Sigmoid colon (tissue), 6 donors: ENCODE measurements at regions not wholly inside any gene's neighbourhood (a gene's known extent, or its start where the extent isn't known, plus 50 kb on each side); places are given as distances from the start of the nearest gene placed in this dataset.

Experiments
- DNase-seq: peaks from one replicate; pipeline ENCODE4 v3.0.0-alpha.2; 2019
- H3K27ac ChIP-seq, 4 donors: fragments of 200-600 bp; sonication (generic); one replicate each; pipeline ENCODE4 v1.5.1; 2016 to 2019; ENCODE audit warnings: mild to moderate bottlenecking in 1 of 4
- H3K27me3 ChIP-seq, 3 donors: fragments of 200-600 bp; sonication (generic); one replicate each; pipeline ENCODE4 v1.5.1; 2019; ENCODE audit warnings: mild to moderate bottlenecking in 1 of 3
- H3K36me3 ChIP-seq, 4 donors: fragments of 200-600 bp; sonication (generic); one replicate each; pipeline ENCODE4 v1.5.1; 2016 to 2019
- H3K4me1 ChIP-seq, 4 donors: fragments of 200-600 bp; sonication (generic); one replicate each; pipeline ENCODE4 v1.5.1; 2017 to 2019
- H3K4me3 ChIP-seq, 4 donors: fragments of 200-600 bp; sonication (generic); one replicate each; pipeline ENCODE4 v1.5.1; 2017 to 2019; ENCODE audit warnings: mild to moderate bottlenecking in 2 of 4, moderate library complexity in 1 of 4
- H3K9me3 ChIP-seq, 4 donors: fragments of 200-600 bp in 3 of 4; sonication (generic) in 3 of 4; one replicate each; pipeline versions ENCODE4 v1.5.1 to v1.6.1; 2013 to 2019
- EP300 ChIP-seq, 4 donors: sonication (generic); formaldehyde crosslinking; IDR thresholded peaks; one replicate each; pipeline ENCODE4 v1.6.1; 2017; ENCODE audit warnings: antibody characterized with exemption in 4 of 4
- POLR2A ChIP-seq, 2 donors: fragments of 450-650 bp; IDR thresholded peaks; one replicate each; pipeline ENCODE4 v1.6.1; 2016; ENCODE audit warnings: antibody characterized with exemption in 2 of 2, mild to moderate bottlenecking in 2 of 2, moderate library complexity in 2 of 2
- POLR2AphosphoS5 ChIP-seq, 4 donors: sonication (generic); formaldehyde crosslinking; IDR thresholded peaks; one replicate each; pipeline ENCODE4 v1.6.1; 2017; ENCODE audit warnings: antibody characterized with exemption in 4 of 4
- WGBS, 2 donors: extraction: QIAGEN DNeasy Blood & Tissue Kit; methylation state at CpG; one replicate each; pipeline ENCODE4 v1.1.7; 2013; 5-methylcytosine and 5-hydroxymethylcytosine counted together
- intact Hi-C: fragments of 100-400 bp; cut with DNase I; formaldehyde crosslinking; loops from one replicate; pipeline ENCODE4 v1.15.1; 2023
- TF ChIP-seq, protein P1 (sequence below), 4 experiments: fragments of 450-650 bp in 3 of 4; fragments of 200-600 bp in 1 of 4; IDR thresholded peaks; one replicate each; pipeline ENCODE4 v1.5.1; 2016 to 2019; ENCODE audit warnings: antibody characterized with exemption in 4 of 4, mild to moderate bottlenecking in 3 of 4, moderate library complexity in 2 of 4
- donor health status: healthy with polysubstance abuse.
- donor health status: healthy.

- no peaks in the 10 kb centered on the region for H3K9me3 ChIP-seq
- intact Hi-C loops, result no loop called here
Measured at GRCh38 chr5:155408465-155408864, 394.9 kb downstream of the KIF4B start.

GRCh38 chr5:155416765-155417164, 403.2 kb downstream of the KIF4B start:
- intact Hi-C loops, result no loop called here
- Histone ChIP-seq H3K27ac (no peak overlapping the region), H3K9me3 (no peaks in the 10 kb centered on the region), H3K36me3 (no peaks in the 10 kb centered on the region), H3K4me1 (no peaks in the 10 kb centered on the region), H3K4me3 (no peak overlapping the region), H3K27me3 (no peaks in the 10 kb centered on the region)
- DNase-seq, result no peak
- 91 to 92% methylated on average over 1 of the region's 1 CpG for WGBS, 2 donors
- TF ChIP-seq POLR2AphosphoS5 (IDR thresholded peaks at IDR 0.05) (no peak), POLR2A (IDR thresholded peaks at IDR 0.05) (no peak), EP300 (IDR thresholded peaks at IDR 0.05) (no peak)
- TF ChIP-seq, protein P1, sequence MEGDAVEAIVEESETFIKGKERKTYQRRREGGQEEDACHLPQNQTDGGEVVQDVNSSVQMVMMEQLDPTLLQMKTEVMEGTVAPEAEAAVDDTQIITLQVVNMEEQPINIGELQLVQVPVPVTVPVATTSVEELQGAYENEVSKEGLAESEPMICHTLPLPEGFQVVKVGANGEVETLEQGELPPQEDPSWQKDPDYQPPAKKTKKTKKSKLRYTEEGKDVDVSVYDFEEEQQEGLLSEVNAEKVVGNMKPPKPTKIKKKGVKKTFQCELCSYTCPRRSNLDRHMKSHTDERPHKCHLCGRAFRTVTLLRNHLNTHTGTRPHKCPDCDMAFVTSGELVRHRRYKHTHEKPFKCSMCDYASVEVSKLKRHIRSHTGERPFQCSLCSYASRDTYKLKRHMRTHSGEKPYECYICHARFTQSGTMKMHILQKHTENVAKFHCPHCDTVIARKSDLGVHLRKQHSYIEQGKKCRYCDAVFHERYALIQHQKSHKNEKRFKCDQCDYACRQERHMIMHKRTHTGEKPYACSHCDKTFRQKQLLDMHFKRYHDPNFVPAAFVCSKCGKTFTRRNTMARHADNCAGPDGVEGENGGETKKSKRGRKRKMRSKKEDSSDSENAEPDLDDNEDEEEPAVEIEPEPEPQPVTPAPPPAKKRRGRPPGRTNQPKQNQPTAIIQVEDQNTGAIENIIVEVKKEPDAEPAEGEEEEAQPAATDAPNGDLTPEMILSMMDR (IDR thresholded peaks at IDR 0.05), result no peak

More at GRCh38 chr5:155408465-155408864, 394.9 kb downstream of the KIF4B start:
- TF ChIP-seq POLR2AphosphoS5 (IDR thresholded peaks at IDR 0.05) (no peak), POLR2A (IDR thresholded peaks at IDR 0.05) (no peak), EP300 (IDR thresholded peaks at IDR 0.05) (no peak)
- TF ChIP-seq, protein P1 (IDR thresholded peaks at IDR 0.05), result no peak
- H3K27me3 ChIP-seq, result no peaks in the 10 kb centered on the region
- H3K27ac ChIP-seq, result no peak overlapping the region
- DNase-seq, result no peak
- no peak overlapping the region for H3K4me3 ChIP-seq
- WGBS, 2 donors, result 67 to 90% methylated on average over 5 of the region's 5 CpGs
- no peaks in the 10 kb centered on the region for H3K4me1 ChIP-seq
- no peaks in the 10 kb centered on the region for H3K36me3 ChIP-seq

DNA sequence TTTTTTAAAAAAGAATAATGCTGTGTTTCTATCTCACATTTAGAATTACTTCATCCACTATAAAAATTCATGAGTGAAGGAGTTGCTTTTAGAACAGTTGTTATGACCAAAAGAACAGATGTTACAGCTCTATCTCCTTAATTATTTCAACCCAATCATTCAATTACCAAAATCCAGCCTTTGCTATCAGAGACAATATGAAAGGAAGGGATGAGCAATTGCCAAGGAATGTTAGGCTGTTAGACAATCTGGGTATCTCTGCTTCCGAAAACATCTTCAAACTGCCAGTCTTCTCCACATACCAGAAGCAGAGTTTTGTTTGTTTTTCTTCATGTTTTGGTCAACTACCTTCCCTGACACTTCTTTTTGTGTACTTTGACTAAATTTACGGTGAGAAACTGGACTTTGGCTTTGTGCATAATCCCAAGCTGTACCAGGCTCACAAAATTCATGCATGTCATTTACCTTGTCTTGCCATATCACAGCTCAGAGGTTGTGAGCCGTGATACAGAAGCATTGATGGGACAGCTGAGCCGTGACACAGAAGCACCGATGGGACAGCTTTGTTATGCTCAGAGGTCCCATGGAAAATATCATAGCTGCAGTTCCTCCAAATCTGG, 405.5 kb downstream of the KIF4B start:
- H3K27ac ChIP-seq, result no peak overlapping the region
- H3K4me1 ChIP-seq, result no peaks in the 10 kb centered on the region
- H3K4me3 ChIP-seq, result no peak overlapping the region
- no peaks in the 10 kb centered on the region for H3K36me3 ChIP-seq
- H3K9me3 ChIP-seq, result no peaks in the 10 kb centered on the region
- no peak for DNase-seq
- TF ChIP-seq POLR2A (IDR thresholded peaks at IDR 0.05), result no peak
- TF ChIP-seq POLR2AphosphoS5 (IDR thresholded peaks at IDR 0.05), result no peak
- no peak for TF ChIP-seq EP300 (IDR thresholded peaks at IDR 0.05)
- TF ChIP-seq, protein P1 (IDR thresholded peaks at IDR 0.05), result no peak
- WGBS, 2 donors, result 42 to 65% methylated on average over 5 of the region's 5 CpGs
- H3K27me3 ChIP-seq, result no peaks in the 10 kb centered on the region
- intact Hi-C loops, result no loop called here

GRCh38 chr5:155430192-155430591, 416.6 kb downstream of the KIF4B start:
- DNase-seq, result no peak
- TF ChIP-seq POLR2AphosphoS5 (IDR thresholded peaks at IDR 0.05), result no peak
- TF ChIP-seq POLR2A (IDR thresholded peaks at IDR 0.05), result no peak
- TF ChIP-seq, protein P1 (IDR thresholded peaks at IDR 0.05), result no peak
- TF ChIP-seq EP300 (IDR thresholded peaks at IDR 0.05), result no peak
- intact Hi-C loops, result no loop called here
- WGBS, 2 donors, result 95 to 96% methylated on average over 4 of the region's 4 CpGs
- H3K4me1 ChIP-seq, result no peaks in the 10 kb centered on the region
- H3K27ac ChIP-seq, result no peak overlapping the region
- H3K27me3 ChIP-seq, result no peaks in the 10 kb centered on the region
- H3K9me3 ChIP-seq, result peaks cover 0 to 2% (median 0%) of the 10 kb centered on the region in 4 donors
- H3K4me3 ChIP-seq, result no peak overlapping the region
- H3K36me3 ChIP-seq, result no peaks in the 10 kb centered on the region

- Histone ChIP-seq H3K27me3 (no peaks in the 10 kb centered on the region), H3K9me3 (no peaks in the 10 kb centered on the region), H3K4me3 (no peak overlapping the region), H3K27ac (no peak overlapping the region), H3K4me1 (no peaks in the 10 kb centered on the region), H3K36me3 (no peaks in the 10 kb centered on the region)
- whole genome bisulfite sequencing, 2 donors, result 25 to 57% methylated on average over 1 of the region's 1 CpG
- no peak for DNase-seq
- intact Hi-C loops, result no loop called here
- TF ChIP-seq POLR2A (IDR thresholded peaks at IDR 0.05) (no peak), EP300 (IDR thresholded peaks at IDR 0.05) (no peak), POLR2AphosphoS5 (IDR thresholded peaks at IDR 0.05) (no peak)
- TF ChIP-seq, protein P1 (IDR thresholded peaks at IDR 0.05), result no peak
Measured at GRCh38 chr5:155434267-155434666, 420.7 kb downstream of the KIF4B start.
